Peyer's patch (tissue), 4 donors: ENCODE measurements at regions not wholly inside any gene's neighbourhood (a gene's known extent, or its start where the extent isn't known, plus 50 kb on each side); places are given as distances from the start of the nearest gene placed in this dataset.

Source experiments
- CTCF ChIP-seq, 6 experiments: fragments of 450-650 bp in 4 of 6; fragments of 200-600 bp in 2 of 6; sonication (generic) in 1 of 6; IDR thresholded peaks; one replicate each; pipeline ENCODE4 v1.5.1; 2017 to 2019; ENCODE audit warnings: antibody characterized with exemption in 6 of 6, mild to moderate bottlenecking in 3 of 6, moderate library complexity in 1 of 6
- POLR2A ChIP-seq, 2 donors: fragments of 450-650 bp; IDR thresholded peaks; one replicate each; pipeline ENCODE4 v1.5.1; 2017; ENCODE audit warnings: antibody characterized with exemption in 2 of 2, mild to moderate bottlenecking in 2 of 2, moderate library complexity in 2 of 2

GRCh38 chr7:109121599-109122300 lies 552.1 kb downstream of the DNAJB9 start:
- TF ChIP-seq CTCF (IDR thresholded peaks at IDR 0.05) (no peak), POLR2A (IDR thresholded peaks at IDR 0.05) (no peak)
